ENCODE measurements at regions not wholly inside any gene's neighbourhood (a gene's known extent, or its start where the extent isn't known, plus 50 kb on each side); places are given as distances from the start of the nearest gene placed in this dataset.
"Not testable (repeated sequence)": the region's sequence is repeated elsewhere in the genome, so short reads cannot be mapped to it uniquely, and the experiment has no call there.

GRCh38 chr1:98129491-98129890 lies 208.7 kb upstream of the DPYD start:
- DNase-seq (ENCODE audit: low read depth in 2 of 2) = no peak

- no peak for DNase-seq (ENCODE audit: low read depth in 2 of 2)
Observed at GRCh38 chr1:98126740-98127139, 205.9 kb upstream of the DPYD start.

- DNase-seq (ENCODE audit: low read depth in 2 of 2) = no peak
Observed at GRCh38 chr1:98121646-98122045, 200.8 kb upstream of the DPYD start.

GRCh38 chr1:98119796-98120195 lies 199.0 kb upstream of the DPYD start:
- DNase-seq (ENCODE audit: low read depth in 2 of 2) = no peak

- DNase-seq (ENCODE audit: low read depth in 2 of 2) = no peak
Observed at GRCh38 chr1:98113811-98114210, 193.0 kb upstream of the DPYD start.

GRCh38 chr1:98112626-98113025 lies 191.8 kb upstream of the DPYD start:
- no peak for DNase-seq (ENCODE audit: low read depth in 2 of 2)

GRCh38 chr1:98110674-98111073 lies 189.8 kb upstream of the DPYD start:
- DNase-seq (ENCODE audit: low read depth in 2 of 2) = no peak

GRCh38 chr1:98108378-98108777 lies 187.5 kb upstream of the DPYD start:
- not testable (repeated sequence) for DNase-seq (ENCODE audit: low read depth in 2 of 2)

GRCh38 chr1:98107256-98107655 lies 186.4 kb upstream of the DPYD start:
- no peak for DNase-seq (ENCODE audit: low read depth in 2 of 2)

- DNase-seq (ENCODE audit: low read depth in 2 of 2) = no peak
Observed at GRCh38 chr1:98104289-98104688, 183.5 kb upstream of the DPYD start.

- no peak for DNase-seq (ENCODE audit: low read depth in 2 of 2)
Observed at GRCh38 chr1:98103617-98104285, 182.9 kb upstream of the DPYD start.

- DNase-seq (ENCODE audit: low read depth in 2 of 2) = no peak
Observed at GRCh38 chr1:98102345-98103030, 181.7 kb upstream of the DPYD start.

- DNase-seq (ENCODE audit: low read depth in 2 of 2) = no peak
Observed at GRCh38 chr1:98101364-98101763, 180.5 kb upstream of the DPYD start.

GRCh38 chr1:98099501-98099900 lies 178.7 kb upstream of the DPYD start:
- no peak for DNase-seq (ENCODE audit: low read depth in 2 of 2)

- no peak for DNase-seq (ENCODE audit: low read depth in 2 of 2)
Observed at GRCh38 chr1:98098473-98098872, 177.6 kb upstream of the DPYD start.

GRCh38 chr1:98090351-98090750 lies 169.5 kb upstream of the DPYD start:
- DNase-seq (ENCODE audit: low read depth in 2 of 2) = no peak

GRCh38 chr1:98088381-98088780 lies 167.5 kb upstream of the DPYD start:
- DNase-seq (ENCODE audit: low read depth in 2 of 2) = no peak

- DNase-seq (ENCODE audit: low read depth in 2 of 2) = no peak
Observed at GRCh38 chr1:98086796-98087441, 166.1 kb upstream of the DPYD start.

GRCh38 chr1:98086156-98086555 lies 165.3 kb upstream of the DPYD start:
- no peak for DNase-seq (ENCODE audit: low read depth in 2 of 2)

- DNase-seq (ENCODE audit: low read depth in 2 of 2) = no peak
Observed at GRCh38 chr1:98084188-98084587, 163.4 kb upstream of the DPYD start.

- DNase-seq (ENCODE audit: low read depth in 2 of 2) = no peak
Observed at GRCh38 chr1:98081944-98082343, 161.1 kb upstream of the DPYD start.

- no peak for DNase-seq (ENCODE audit: low read depth in 2 of 2)
Observed at GRCh38 chr1:98078596-98078995, 157.8 kb upstream of the DPYD start.

GRCh38 chr1:98077691-98078090 lies 156.9 kb upstream of the DPYD start:
- no peak for DNase-seq (ENCODE audit: low read depth in 2 of 2)

All from stimulated activated CD8-positive, alpha-beta memory T cell treated with anti-CD3 and anti-CD28 coated beads, Interleukin-7, amount 100 ng/mL, for 1 hour (primary cell).